ENCODE measurements at regions not wholly inside any gene's neighbourhood (a gene's known extent, or its start where the extent isn't known, plus 50 kb on each side); places are given as distances from the start of the nearest gene placed in this dataset.

GRCh38 chr16:6192984-6193383 is 1095.4 kb upstream of the EEF2KMT start:
- TF ChIP-seq, protein P1, sequence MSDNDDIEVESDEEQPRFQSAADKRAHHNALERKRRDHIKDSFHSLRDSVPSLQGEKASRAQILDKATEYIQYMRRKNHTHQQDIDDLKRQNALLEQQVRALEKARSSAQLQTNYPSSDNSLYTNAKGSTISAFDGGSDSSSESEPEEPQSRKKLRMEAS (IDR thresholded peaks at IDR 0.05) = no peak
- TF ChIP-seq, protein P2, sequence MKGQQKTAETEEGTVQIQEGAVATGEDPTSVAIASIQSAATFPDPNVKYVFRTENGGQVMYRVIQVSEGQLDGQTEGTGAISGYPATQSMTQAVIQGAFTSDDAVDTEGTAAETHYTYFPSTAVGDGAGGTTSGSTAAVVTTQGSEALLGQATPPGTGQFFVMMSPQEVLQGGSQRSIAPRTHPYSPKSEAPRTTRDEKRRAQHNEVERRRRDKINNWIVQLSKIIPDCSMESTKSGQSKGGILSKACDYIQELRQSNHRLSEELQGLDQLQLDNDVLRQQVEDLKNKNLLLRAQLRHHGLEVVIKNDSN (IDR thresholded peaks at IDR 0.05) = no peak
- TF ChIP-seq FOXM1 (IDR thresholded peaks at IDR 0.05; ENCODE audit: borderline replicate concordance, low read depth) (no peak), CREB1 (IDR thresholded peaks at IDR 0.05; ENCODE audit: low read depth) (no peak), EGR1 (IDR thresholded peaks at IDR 0.05) (no peak)

DNA sequence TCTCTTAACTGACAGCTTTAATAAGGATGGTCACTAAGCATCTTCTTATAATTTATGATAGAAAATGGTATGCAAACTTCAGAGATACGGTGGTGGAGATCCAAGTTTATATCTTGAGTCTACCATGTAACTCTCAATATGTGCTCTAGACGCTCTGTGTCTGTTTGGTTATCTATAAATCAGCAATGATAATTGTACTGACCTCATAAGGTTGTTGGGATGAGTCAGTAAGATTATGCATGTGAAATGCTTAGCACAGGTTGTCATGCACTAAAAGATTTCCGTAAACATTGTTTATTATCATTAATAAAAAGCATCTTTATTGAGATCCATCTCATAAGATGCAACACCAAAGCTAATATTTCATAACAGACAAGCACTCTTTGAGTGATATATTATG is 1094.9 kb upstream of the EEF2KMT start:
- TF ChIP-seq EGR1 (IDR thresholded peaks at IDR 0.05) (no peak), CEBPB (IDR thresholded peaks at IDR 0.05) (no peak), NFIC (IDR thresholded peaks at IDR 0.05) (no peak), RAD21 (IDR thresholded peaks at IDR 0.05; ENCODE audit: low read depth) (no peak), TEAD4 (IDR thresholded peaks at IDR 0.05) (no peak), YY1 (IDR thresholded peaks at IDR 0.05; ENCODE audit: low read depth) (no peak)
- TF ChIP-seq, protein P3, sequence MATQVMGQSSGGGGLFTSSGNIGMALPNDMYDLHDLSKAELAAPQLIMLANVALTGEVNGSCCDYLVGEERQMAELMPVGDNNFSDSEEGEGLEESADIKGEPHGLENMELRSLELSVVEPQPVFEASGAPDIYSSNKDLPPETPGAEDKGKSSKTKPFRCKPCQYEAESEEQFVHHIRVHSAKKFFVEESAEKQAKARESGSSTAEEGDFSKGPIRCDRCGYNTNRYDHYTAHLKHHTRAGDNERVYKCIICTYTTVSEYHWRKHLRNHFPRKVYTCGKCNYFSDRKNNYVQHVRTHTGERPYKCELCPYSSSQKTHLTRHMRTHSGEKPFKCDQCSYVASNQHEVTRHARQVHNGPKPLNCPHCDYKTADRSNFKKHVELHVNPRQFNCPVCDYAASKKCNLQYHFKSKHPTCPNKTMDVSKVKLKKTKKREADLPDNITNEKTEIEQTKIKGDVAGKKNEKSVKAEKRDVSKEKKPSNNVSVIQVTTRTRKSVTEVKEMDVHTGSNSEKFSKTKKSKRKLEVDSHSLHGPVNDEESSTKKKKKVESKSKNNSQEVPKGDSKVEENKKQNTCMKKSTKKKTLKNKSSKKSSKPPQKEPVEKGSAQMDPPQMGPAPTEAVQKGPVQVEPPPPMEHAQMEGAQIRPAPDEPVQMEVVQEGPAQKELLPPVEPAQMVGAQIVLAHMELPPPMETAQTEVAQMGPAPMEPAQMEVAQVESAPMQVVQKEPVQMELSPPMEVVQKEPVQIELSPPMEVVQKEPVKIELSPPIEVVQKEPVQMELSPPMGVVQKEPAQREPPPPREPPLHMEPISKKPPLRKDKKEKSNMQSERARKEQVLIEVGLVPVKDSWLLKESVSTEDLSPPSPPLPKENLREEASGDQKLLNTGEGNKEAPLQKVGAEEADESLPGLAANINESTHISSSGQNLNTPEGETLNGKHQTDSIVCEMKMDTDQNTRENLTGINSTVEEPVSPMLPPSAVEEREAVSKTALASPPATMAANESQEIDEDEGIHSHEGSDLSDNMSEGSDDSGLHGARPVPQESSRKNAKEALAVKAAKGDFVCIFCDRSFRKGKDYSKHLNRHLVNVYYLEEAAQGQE (IDR thresholded peaks at IDR 0.05; ENCODE audit: low read depth) = no peak

DNA sequence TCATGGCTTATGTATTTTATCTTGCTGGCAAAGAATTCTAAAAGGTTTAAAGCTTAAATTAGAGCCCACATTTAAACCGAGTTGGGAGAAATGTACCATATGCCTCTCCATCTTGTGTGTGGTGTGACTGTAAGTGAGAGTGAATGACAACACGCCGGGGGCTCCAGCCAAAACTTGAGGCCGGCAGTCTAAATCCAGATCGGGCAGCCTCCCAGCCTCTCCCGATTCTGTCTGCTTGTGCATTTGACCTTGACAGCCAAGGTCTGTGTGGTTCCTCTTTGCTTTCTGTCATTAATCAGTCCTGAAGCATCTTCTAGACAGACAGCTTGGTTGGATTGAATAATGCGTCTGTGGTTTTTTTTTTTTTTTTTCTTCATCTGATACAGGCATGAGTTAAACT is 1093.2 kb upstream of the EEF2KMT start:
- TF ChIP-seq TCF12 (IDR thresholded peaks at IDR 0.05; ENCODE audit: low read depth) = no peak
- no peak for TF ChIP-seq CEBPB (IDR thresholded peaks at IDR 0.05)
- TF ChIP-seq TAF1 (IDR thresholded peaks at IDR 0.05; ENCODE audit: low read depth) = no peak
- TF ChIP-seq, protein P3 (IDR thresholded peaks at IDR 0.05; ENCODE audit: low read depth) = no peak
- TF ChIP-seq EGR1 (IDR thresholded peaks at IDR 0.05) = no peak
- no peak for TF ChIP-seq YY1 (IDR thresholded peaks at IDR 0.05; ENCODE audit: low read depth)
- TF ChIP-seq ZBTB7A (IDR thresholded peaks at IDR 0.05; ENCODE audit: low read depth) = no peak
- TF ChIP-seq, protein P2 (IDR thresholded peaks at IDR 0.05) = no peak
- no peak for TF ChIP-seq RAD21 (IDR thresholded peaks at IDR 0.05; ENCODE audit: low read depth)
- TF ChIP-seq FOXM1 (IDR thresholded peaks at IDR 0.05; ENCODE audit: borderline replicate concordance, low read depth) = no peak

GRCh38 chr16:6189216-6189615 is 1091.6 kb upstream of the EEF2KMT start:
- TF ChIP-seq CREB1 (IDR thresholded peaks at IDR 0.05; ENCODE audit: low read depth) (no peak), EP300 (IDR thresholded peaks at IDR 0.05; ENCODE audit: borderline replicate concordance) (no peak), TAF1 (IDR thresholded peaks at IDR 0.05; ENCODE audit: low read depth) (no peak), NFIC (IDR thresholded peaks at IDR 0.05) (no peak), TEAD4 (IDR thresholded peaks at IDR 0.05) (no peak), TCF12 (IDR thresholded peaks at IDR 0.05; ENCODE audit: low read depth) (no peak), YY1 (IDR thresholded peaks at IDR 0.05; ENCODE audit: low read depth) (no peak), ZBTB7A (IDR thresholded peaks at IDR 0.05; ENCODE audit: low read depth) (no peak), RAD21 (IDR thresholded peaks at IDR 0.05; ENCODE audit: low read depth) (no peak), CEBPB (IDR thresholded peaks at IDR 0.05) (no peak), EGR1 (IDR thresholded peaks at IDR 0.05) (no peak), FOXM1 (IDR thresholded peaks at IDR 0.05; ENCODE audit: borderline replicate concordance, low read depth) (no peak)
- TF ChIP-seq, protein P2 (IDR thresholded peaks at IDR 0.05) = no peak
- TF ChIP-seq, protein P1 (IDR thresholded peaks at IDR 0.05) = no peak
- TF ChIP-seq, protein P3 (IDR thresholded peaks at IDR 0.05; ENCODE audit: low read depth) = no peak

Data from Ishikawa (cell line).